ENCODE measurements at regions not wholly inside any gene's neighbourhood (a gene's known extent, or its start where the extent isn't known, plus 50 kb on each side); places are given as distances from the start of the nearest gene placed in this dataset.

GRCh38 chr20:12955611-12956010 lies 53.2 kb upstream of the SPTLC3 start:
- DNase-seq = no peak

GRCh38 chr20:12956303-12956702 lies 52.5 kb upstream of the SPTLC3 start:
- no peak for DNase-seq

GRCh38 chr20:12957968-12958367 lies 50.8 kb upstream of the SPTLC3 start:
- DNase-seq = no peak

All from right kidney (tissue), 1 donor.